ENCODE measurements at regions not wholly inside any gene's neighbourhood (a gene's known extent, or its start where the extent isn't known, plus 50 kb on each side); places are given as distances from the start of the nearest gene placed in this dataset.

- TF ChIP-seq GATA2 (IDR thresholded peaks at IDR 0.05; ENCODE audit: low read depth, low read length): no peak
- no peak for TF ChIP-seq GATA3 (IDR thresholded peaks at IDR 0.05; ENCODE audit: low read depth, low read length)
Measured at GRCh38 chr1:163999131-163999530, 559.9 kb upstream of the PBX1 start.
